ENCODE measurements at regions not wholly inside any gene's neighbourhood (a gene's known extent, or its start where the extent isn't known, plus 50 kb on each side); places are given as distances from the start of the nearest gene placed in this dataset.

- no peak for TF ChIP-seq CTCF (conservative IDR thresholded peaks at IDR 0.05)
- TF ChIP-seq EZH2 (IDR thresholded peaks at IDR 0.05; ENCODE audit: low read depth): no peak
These were observed 204.9 kb downstream of the AASDH start for GRCh38 chr4:56182356-56182755.
